HG02798 (cell line): ENCODE measurements at regions not wholly inside any gene's neighbourhood (a gene's known extent, or its start where the extent isn't known, plus 50 kb on each side); places are given as distances from the start of the nearest gene placed in this dataset.
"Not testable (repeated sequence)": the region's sequence is repeated elsewhere in the genome, so short reads cannot be mapped to it uniquely, and the experiment has no call there.

Experiments used
- ATAC-seq: cut with Tn5 transposase; IDR thresholded peaks from one replicate; pipeline ENCODE4 v1.9.1; 2021; ENCODE audit warnings: mild to moderate bottlenecking; ENCODE audit not compliant: unreplicated experiment, poor library complexity

GRCh38 chr4:49222810-49223209 lies 236.7 kb downstream of the CWH43 start:
- not testable (repeated sequence) for ATAC-seq

- ATAC-seq = not testable (repeated sequence)
These were observed 240.3 kb downstream of the CWH43 start for GRCh38 chr4:49226216-49226866.

DNA sequence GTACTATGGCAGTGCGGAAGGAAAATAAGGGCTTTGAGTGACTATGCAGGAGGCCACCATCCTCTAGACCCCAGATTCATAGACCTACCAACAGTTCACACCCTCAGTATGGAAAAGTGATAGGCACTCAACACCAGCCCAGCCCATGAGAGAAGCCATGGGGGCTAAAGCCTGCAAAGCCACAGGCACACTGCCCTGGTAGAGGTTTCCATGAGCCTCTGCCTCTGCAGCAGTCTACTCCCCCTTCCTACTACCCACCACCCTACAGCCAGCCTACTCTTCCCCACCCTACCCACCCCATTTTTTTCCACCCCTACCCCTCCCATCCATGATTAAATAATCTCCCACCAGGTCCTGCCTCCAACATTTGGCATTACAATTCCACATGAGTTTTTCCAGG lies 241.9 kb downstream of the CWH43 start:
- ATAC-seq = not testable (repeated sequence)

- ATAC-seq = not testable (repeated sequence)
These were observed 243.2 kb downstream of the CWH43 start for GRCh38 chr4:49229243-49229642.

DNA sequence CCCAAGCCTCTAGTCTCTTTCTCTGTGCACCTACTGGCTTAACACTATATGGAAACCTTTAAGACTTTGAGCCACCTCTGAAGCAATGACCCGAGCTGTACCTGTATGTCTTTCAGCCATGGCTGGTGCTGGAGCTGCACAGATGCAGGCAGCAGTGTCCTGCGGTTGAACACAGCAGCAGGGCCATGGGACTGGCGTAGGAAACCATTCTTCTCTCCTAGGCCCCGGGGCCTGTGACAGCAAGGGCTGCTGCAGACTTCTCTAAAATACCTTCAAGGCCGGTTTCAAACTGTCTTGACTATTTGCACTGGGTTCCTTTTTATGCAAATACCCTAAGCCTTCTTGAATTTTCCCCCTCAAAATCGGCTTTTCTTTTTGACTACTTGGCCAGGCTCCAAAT lies 243.6 kb downstream of the CWH43 start:
- not testable (repeated sequence) for ATAC-seq

DNA sequence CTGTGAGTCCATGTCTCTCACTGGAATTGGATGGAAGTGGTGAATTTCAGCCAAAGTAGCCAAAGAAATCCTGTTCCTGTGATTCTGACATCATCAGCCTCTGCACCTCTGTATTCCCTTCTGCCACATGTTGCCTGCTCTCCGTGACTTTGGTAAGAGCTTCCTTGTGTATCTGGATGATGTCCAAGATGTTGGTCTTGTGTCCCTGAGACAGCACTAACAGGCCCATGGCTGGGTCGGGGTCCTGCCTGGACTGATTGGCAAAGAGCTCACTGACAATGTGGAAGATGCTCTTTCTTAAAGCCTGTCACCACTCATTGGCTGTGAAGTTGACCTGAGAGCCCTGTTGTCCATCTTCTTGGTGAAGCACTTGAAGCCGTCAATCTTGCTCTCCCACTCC lies 247.3 kb downstream of the CWH43 start:
- ATAC-seq = not testable (repeated sequence)

DNA sequence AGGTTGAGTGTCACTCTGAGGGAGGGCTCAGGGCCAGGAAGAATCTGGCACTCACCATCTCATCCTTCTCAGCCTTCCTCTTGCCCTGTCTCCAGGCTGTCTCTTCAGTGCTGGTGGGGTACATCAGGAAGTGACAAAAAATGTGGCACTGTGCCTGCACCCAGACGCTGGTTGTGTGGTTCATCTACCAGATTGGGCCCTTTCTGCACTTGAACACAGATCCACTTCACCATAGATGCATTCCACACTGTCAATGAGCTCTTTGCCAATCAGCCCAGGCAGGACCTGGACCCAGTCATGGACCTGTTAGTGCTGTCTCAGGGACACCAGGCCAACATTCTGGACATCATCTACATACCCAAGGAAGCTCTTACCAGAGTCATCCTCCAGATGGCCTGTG lies 247.7 kb downstream of the CWH43 start:
- ATAC-seq = not testable (repeated sequence)

DNA sequence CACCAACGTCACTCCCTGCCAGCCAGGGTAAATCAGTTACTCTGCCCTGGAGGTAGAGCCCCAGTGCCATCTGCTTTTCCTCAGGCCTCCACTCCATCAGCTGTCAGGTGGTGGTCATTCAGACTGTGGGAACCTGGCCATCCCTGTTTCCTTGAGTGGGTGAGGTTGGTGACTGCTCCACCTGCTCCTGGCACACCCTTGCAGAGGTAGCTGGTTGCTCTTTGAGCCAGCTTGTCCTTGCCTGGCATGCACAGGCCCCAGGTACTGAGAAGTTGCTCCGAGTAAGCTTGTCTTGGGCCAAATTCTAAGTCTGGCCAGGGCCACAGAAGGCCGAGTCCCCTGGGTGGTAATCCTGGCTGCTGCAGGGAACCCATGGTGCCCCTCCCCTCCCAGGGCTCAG lies 248.3 kb downstream of the CWH43 start:
- ATAC-seq = not testable (repeated sequence)

DNA sequence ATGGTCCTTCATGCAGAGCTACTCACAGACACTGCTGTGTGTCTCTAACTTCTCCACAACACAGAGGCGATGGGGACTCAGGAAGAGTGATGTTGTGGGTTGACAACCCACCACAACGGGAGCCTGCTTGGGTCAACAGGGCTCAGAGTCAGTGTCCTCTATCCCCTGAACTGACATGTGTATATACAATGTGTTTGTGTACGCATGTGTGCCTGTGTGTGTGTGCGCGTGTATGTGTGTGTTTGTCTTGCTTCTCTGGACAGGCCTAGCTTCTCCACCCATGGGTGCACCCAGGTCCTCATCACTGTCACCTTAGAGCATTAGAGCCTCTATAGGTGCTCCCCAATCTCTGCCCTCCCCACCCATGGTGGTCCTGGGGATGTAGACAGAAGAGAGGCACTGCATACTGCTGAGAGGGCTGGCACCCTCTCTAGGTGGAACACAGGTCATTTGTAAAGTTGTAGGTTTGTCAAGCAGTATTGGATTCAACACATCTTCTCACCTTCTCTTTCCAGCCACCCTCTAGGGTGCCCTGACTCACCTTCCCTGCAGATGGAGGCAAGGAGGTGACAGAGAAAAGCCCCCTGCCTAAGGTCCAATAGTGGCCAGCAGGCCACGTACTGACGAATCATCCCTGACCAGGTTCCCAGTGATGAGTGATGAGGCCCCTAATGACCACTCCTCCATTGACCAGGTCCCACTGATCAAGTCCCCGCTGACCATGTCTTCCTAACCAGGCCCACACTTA lies 249.5 kb downstream of the CWH43 start:
- not testable (repeated sequence) for ATAC-seq

- ATAC-seq = not testable (repeated sequence)
These were observed 250.4 kb downstream of the CWH43 start for GRCh38 chr4:49236474-49236873.

GRCh38 chr4:49241295-49241694 lies 255.2 kb downstream of the CWH43 start:
- ATAC-seq = not testable (repeated sequence)

GRCh38 chr4:49262786-49263185 lies 276.7 kb downstream of the CWH43 start:
- ATAC-seq = not testable (repeated sequence)

GRCh38 chr4:49270435-49270834 lies 284.4 kb downstream of the CWH43 start:
- ATAC-seq = not testable (repeated sequence)

DNA sequence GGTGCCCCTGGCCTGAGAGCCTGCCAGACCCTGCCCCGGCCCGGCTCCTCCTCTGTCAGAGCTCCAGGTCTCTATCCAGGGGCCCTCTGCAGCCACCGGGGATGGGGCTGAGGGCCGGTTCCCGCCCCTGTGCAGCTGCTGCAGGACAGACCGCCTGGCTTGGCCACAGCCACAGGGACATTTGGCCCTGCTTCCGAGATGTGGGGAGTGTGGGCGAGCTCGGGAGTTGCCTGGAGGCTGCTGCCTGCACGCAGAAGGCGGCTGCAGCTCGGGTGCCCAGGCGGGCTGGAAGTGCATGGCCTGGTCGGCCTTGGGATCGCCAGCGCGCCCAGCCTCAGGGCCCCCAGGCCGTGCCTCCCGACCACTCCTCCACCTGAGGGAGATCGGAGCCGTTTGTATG lies 284.8 kb downstream of the CWH43 start:
- ATAC-seq = not testable (repeated sequence)

GRCh38 chr4:49285905-49286304 lies 299.8 kb downstream of the CWH43 start:
- not testable (repeated sequence) for ATAC-seq

- not testable (repeated sequence) for ATAC-seq
These were observed 301.1 kb downstream of the CWH43 start for GRCh38 chr4:49286926-49287745.

- not testable (repeated sequence) for ATAC-seq
These were observed 301.8 kb downstream of the CWH43 start for GRCh38 chr4:49287893-49288292.

DNA sequence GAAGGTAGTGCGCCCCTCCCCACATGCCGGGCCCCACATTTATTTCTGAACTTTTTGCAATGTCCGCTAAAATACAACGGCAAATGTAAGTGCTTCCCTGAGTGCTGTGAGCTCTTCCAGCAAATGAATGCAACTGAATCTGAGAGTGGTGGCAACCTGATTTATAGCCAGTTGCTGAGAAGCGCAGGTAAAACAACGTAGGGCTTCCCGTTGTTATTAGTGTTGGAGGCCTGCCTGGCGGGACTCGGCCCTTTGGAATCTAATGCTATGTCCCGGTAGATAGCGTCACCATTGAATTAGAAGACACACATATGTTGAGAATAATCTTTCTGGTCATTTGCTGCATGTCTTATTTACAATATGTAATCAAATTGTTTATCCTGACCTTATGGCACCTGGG lies 302.7 kb downstream of the CWH43 start:
- not testable (repeated sequence) for ATAC-seq

DNA sequence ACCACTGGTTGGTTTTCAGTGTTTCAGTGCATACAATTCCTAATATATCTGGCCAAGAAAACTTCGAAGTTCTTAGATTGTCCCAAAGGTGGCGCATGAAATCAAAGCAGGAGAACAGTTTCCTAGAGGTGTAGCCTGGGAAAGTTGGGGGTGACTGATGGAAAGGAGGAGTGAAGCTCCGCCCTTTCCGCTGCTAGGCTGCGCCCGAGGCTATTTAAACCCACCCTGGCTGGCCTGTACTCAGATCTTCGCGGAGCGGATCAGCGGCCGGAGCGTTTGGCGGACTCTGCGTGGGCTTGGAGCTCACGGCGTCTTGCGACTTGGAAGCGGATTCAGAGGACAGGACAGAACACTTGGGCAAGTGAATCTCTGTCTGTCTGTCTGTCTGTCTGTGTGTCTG lies 328.7 kb downstream of the CWH43 start:
- ATAC-seq = not testable (repeated sequence)

DNA sequence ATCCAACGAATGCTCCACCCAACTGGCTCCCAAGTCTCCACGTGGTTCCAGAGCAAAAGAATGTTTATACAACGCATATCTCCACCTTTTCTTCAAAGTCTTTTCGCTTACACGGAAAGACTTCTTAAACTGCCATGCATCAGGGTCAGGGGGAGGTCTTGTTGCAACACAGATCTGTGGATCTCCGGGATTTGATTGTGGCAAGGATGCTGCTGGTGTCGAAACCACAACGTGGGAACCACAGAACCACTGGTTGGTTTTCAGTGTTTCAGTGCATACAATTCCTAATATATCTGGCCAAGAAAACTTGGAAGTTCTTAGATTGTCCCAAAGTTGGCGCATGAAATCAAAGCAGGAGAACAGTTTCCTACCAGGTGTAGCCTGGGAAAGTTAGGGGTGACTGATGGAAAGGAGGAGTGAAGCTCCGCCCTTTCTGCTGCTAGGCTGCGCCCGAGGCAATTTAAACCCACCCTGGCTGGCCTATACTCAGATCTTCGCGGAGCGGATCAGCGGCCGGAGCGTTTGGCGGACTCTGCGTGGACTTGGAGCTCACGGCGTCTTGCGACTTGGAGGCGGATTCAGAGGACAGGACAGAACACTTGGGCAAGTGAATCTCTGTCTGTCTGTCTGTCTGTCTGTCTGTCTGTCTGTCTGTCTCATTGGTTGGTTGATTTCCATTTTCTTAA lies 334.8 kb downstream of the CWH43 start:
- not testable (repeated sequence) for ATAC-seq
